Activated CD8-positive, alpha-beta T cell treated with anti-CD3 and anti-CD28 coated beads, Interleukin-2, amount 10 ng/mL, durations not matched to agents 7 days and 5 days (primary cell): ENCODE measurements at regions not wholly inside any gene's neighbourhood (a gene's known extent, or its start where the extent isn't known, plus 50 kb on each side); places are given as distances from the start of the nearest gene placed in this dataset.

Source experiments
- ATAC-seq: fragments of 150-1000 bp; cut with Tn5 transposase; one replicate; pipeline ENCODE4 v1.10.0; 2021; ENCODE audit warnings: moderate library complexity
- CTCF ChIA-PET: fragments of 350-600 bp; sonication (Branson Sonifier 250); formaldehyde crosslinking; loops from one replicate; lab custom pipeline; 2021; ENCODE audit warnings: antibody characterized with exemption; lab: Charles Lee
- POLR2A ChIA-PET: fragments of 350-600 bp; sonication (Branson Sonifier 250); formaldehyde crosslinking; loops from one replicate; lab custom pipeline; 2021; ENCODE audit warnings: antibody characterized with exemption; lab: Charles Lee
- DNase-seq: peaks from one replicate; pipeline ENCODE4 v3.0.0-alpha.2; 2020
- H3K27ac Mint-ChIP-seq: one replicate; pipeline ENCODE4 v1.8.0; 2021; ENCODE audit warnings: mild to moderate bottlenecking, mixed read lengths
- H3K27me3 Mint-ChIP-seq: one replicate; pipeline ENCODE4 v1.8.0; 2021; ENCODE audit warnings: low read depth, mixed read lengths
- H3K36me3 Mint-ChIP-seq: one replicate; pipeline ENCODE4 v1.8.0; 2021; ENCODE audit warnings: low read depth, mixed read lengths
- H3K4me1 Mint-ChIP-seq: one replicate; pipeline ENCODE4 v1.8.0; 2021; ENCODE audit warnings: low read depth, mixed read lengths
- H3K4me3 Mint-ChIP-seq: one replicate; pipeline ENCODE4 v1.8.0; 2021; ENCODE audit warnings: mild to moderate bottlenecking, mixed read lengths
- H3K9me3 Mint-ChIP-seq: one replicate; pipeline ENCODE4 v1.8.0; 2022; ENCODE audit warnings: mixed read lengths; ENCODE audit not compliant: insufficient read depth

DNA sequence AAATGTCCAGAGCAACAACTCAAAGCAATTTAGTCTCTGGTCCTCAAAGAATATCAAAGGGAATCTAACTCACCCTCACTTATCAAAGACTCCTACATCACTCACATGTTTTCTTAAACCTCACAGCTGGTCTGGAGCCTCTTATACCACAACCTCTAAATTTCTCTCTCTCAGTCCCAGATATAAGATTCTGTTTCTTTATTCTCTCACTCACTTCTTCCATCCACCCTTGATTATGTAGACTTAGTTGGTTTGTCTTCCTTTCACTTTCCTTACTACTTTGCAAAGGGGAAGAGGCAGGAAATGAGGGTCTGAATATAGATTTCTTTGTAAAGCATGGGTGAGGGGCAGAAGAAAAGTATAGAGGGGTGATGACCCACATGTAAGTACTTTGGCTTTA is 75.4 kb upstream of the STARD4 start:
- H3K9me3 Mint-ChIP-seq = no peaks in the 10 kb centered on the region
- H3K27ac Mint-ChIP-seq = no peak overlapping the region
- ATAC-seq (no peak), DNase-seq (no peak)
- H3K4me3 Mint-ChIP-seq = no peak overlapping the region
- CTCF ChIA-PET = interaction anchor here (1.8 to 2.4 kb wide), 2 partner anchors 11 to 56 kb away, joined by 5 read pairs; no protein-coding TSS in a partner anchor
- H3K4me1 Mint-ChIP-seq = peaks cover 10% of the 10 kb centered on the region
- POLR2A ChIA-PET = no interaction called here
- H3K27me3 Mint-ChIP-seq = peaks cover 4% of the 10 kb centered on the region
- no peaks in the 10 kb centered on the region for H3K36me3 Mint-ChIP-seq

DNA sequence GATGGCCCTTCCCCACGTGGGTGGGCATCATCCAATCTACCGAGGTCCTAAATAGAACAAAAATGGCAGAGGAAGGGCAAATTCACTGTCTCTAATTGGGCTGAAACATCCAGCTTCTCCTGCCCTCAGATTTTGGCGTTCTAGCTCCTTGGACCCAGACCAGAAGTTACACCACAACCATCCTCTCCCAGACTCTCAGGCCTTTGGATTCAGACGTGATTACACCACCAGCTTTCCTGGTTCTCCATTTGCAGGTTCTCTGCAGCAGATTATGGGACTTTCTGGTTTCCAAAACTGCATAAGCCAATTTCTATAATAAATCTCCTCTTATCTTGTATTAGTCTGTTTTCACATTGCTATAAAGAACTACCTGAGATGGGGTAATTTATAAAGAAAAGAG is 73.6 kb upstream of the STARD4 start:
- CTCF ChIA-PET = interaction anchor here (1.2 kb wide), 1 partner anchor 54 kb away, joined by 5 read pairs; no protein-coding TSS in a partner anchor
- H3K27ac Mint-ChIP-seq = no peak overlapping the region

DNA sequence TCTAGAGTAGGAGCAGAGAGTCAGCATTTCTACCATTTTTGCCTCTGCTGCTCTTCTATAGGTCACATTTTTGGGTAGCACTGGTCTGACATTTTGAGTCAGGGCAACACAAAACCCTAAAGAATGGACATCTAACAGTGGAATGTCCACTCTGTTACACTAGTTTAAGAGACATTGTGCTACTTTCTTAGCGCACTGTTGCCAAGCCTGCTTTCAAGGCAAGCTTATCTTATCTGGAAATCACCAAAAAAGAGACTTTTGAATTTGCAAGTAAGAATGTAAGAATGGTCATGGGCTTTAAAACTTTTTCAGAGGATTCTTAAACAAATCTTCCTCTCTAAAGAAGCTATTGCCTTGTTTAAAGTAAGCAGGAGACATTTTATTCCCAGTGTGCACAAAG is 73.0 kb upstream of the STARD4 start:
- H3K36me3 Mint-ChIP-seq = no peaks in the 10 kb centered on the region
- DNase-seq (no peak), ATAC-seq (no peak)
- H3K4me1 Mint-ChIP-seq = peaks cover 10% of the 10 kb centered on the region
- H3K9me3 Mint-ChIP-seq = no peaks in the 10 kb centered on the region
- POLR2A ChIA-PET = no interaction called here
- H3K4me3 Mint-ChIP-seq = no peak overlapping the region
- H3K27me3 Mint-ChIP-seq = peaks cover 4% of the 10 kb centered on the region
- CTCF ChIA-PET = interaction anchor here (0.8 to 1.2 kb wide), 3 partner anchors 33 to 576 kb away, joined by 3 to 5 read pairs (median 3); no protein-coding TSS in a partner anchor
- H3K27ac Mint-ChIP-seq = no peak overlapping the region

More for the DNA sequence above, 73.6 kb upstream of the STARD4 start:
- no peaks in the 10 kb centered on the region for H3K36me3 Mint-ChIP-seq
- H3K4me3 Mint-ChIP-seq = no peak overlapping the region
- POLR2A ChIA-PET = no interaction called here
- DNase-seq = no peak
- peaks cover 4% of the 10 kb centered on the region for H3K27me3 Mint-ChIP-seq
- peaks cover 10% of the 10 kb centered on the region for H3K4me1 Mint-ChIP-seq
- no peaks in the 10 kb centered on the region for H3K9me3 Mint-ChIP-seq
- ATAC-seq = no peak

DNA sequence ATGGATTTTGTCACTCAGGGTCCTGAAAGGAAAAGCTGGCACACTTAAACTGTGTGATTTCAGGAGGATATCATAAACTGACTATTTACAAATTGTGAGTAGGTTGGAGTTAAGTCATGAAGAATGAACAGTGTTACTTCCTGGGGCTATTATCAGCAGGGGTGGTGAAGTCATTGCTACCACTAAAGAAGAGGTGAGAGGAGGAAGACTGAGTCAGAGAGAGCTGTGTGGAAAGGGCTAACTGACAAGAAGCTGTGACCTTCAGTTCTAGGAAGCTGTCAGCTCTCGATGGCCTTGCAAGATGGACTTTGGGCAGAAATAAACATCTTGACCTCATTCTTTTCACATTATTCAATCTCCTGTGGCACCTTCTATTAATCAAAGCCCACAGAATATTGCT is 72.3 kb upstream of the STARD4 start:
- H3K9me3 Mint-ChIP-seq = no peaks in the 10 kb centered on the region
- no peak overlapping the region for H3K27ac Mint-ChIP-seq
- no peak for ATAC-seq
- H3K27me3 Mint-ChIP-seq = peaks cover 1% of the 10 kb centered on the region
- no peaks in the 10 kb centered on the region for H3K36me3 Mint-ChIP-seq
- H3K4me3 Mint-ChIP-seq = no peak overlapping the region
- no peak for DNase-seq
- ChIA-PET POLR2A (interaction anchor here (0.7 kb wide), 1 partner anchor 36 kb away, joined by 4 read pairs; no protein-coding TSS in a partner anchor), CTCF (interaction anchor here (0.8 to 1.0 kb wide), 2 partner anchors 32 to 577 kb away, joined by 3 read pairs; no protein-coding TSS in a partner anchor)
- peaks cover 10% of the 10 kb centered on the region for H3K4me1 Mint-ChIP-seq

DNA sequence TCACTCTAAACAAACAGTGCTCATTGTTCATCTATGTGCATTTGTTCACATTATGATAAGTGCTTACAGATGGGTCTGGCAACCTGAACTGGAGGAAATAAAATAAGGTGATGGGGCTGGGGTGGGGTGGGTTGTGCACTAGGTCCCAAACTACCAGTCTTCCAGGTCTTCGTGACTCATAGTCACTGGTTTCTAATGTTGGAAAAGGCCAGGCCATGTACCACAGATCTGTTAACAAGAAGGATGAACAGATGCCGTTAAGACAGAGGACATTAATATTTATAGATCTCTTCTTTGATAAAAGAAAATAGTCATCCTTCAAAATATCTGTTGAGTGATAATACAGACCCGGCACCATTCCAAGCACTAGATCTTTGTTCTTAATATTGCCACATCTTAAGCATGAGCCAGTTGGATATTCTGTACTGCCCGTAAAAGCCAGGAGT is 71.4 kb upstream of the STARD4 start:
- Mint-ChIP-seq H3K27me3 (no peaks in the 10 kb centered on the region), H3K36me3 (no peaks in the 10 kb centered on the region), H3K27ac (no peak overlapping the region), H3K4me1 (peaks cover 10% of the 10 kb centered on the region), H3K4me3 (no peak overlapping the region), H3K9me3 (no peaks in the 10 kb centered on the region)
- ATAC-seq = no peak
- DNase-seq = no peak
- CTCF ChIA-PET = no interaction called here
- POLR2A ChIA-PET = no interaction called here

DNA sequence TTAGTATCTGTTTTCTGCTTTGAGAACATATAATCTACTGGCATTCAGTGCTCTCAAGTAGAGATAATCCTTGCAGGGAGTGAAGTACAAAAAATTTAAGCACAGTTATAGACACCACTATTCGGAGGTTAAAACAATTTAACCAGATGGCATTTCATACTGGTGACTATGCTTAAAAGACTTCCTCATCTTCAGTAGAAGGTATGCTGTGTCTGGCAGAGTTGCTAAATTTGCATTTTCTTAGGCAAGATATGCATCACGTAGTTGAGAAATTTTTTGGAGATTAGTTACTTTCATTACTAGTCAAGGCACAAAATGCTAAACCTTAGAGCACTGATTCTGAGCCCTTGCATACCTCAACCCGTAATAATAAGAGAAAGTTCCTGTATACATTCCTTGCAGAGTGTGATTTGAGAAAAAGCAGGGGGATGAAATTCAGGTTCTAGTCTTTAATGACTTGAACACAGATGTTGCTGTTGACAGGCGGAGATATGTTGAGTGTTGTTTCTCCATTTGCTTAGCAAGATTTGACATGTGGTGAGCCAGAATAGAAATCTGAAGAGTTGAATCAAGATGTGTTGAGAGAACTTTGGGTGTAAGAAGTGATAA is 70.8 kb upstream of the STARD4 start:
- Mint-ChIP-seq H3K27ac (no peak overlapping the region), H3K27me3 (no peaks in the 10 kb centered on the region), H3K4me3 (no peak overlapping the region), H3K9me3 (no peaks in the 10 kb centered on the region), H3K4me1 (peaks cover 10% of the 10 kb centered on the region), H3K36me3 (no peaks in the 10 kb centered on the region)
- POLR2A ChIA-PET = no interaction called here
- DNase-seq (no peak), ATAC-seq (no peak)
- CTCF ChIA-PET = no interaction called here

DNA sequence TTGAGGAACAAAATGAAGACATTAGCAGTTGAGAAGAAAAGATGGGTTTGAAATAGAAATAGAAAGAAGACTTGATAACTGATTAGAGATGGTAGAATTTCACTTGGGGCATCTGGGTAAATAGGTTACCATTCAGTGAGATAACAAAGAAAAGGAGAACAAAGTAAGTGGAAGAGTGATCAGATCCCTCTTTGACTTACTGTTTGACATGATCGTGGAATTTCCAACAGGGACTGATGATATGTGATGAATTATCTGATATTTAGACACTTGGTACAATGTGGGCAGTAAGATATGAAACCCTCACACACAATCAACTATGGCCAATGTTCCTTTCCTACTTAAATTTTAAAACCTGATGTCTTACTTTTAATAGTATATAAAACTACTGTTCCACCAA is 70.1 kb upstream of the STARD4 start:
- no peak overlapping the region for H3K4me3 Mint-ChIP-seq
- ChIA-PET POLR2A (no interaction called here), CTCF (no interaction called here)
- H3K27me3 Mint-ChIP-seq = no peaks in the 10 kb centered on the region
- ATAC-seq (no peak), DNase-seq (no peak)
- no peaks in the 10 kb centered on the region for H3K36me3 Mint-ChIP-seq
- H3K9me3 Mint-ChIP-seq = no peaks in the 10 kb centered on the region
- peaks cover 6% of the 10 kb centered on the region for H3K4me1 Mint-ChIP-seq
- H3K27ac Mint-ChIP-seq = no peak overlapping the region

DNA sequence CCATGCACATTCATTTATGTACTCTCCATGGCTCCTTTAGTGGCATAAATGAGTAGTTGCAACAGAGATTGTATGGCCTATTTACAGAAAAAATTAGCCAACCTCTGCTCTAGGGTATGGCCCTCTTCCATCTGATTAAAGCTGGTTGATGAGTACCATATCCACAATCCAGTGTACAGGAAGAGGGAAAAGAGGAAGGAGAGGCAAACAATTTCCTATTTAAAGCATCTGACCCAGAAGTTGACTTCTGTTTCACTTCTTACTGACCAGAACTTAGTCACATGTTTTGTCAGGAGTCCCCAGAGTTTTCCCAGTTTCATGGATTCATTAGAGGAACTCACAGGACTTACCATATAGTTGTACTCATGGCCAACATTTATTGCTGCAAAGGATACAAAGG is 68.6 kb upstream of the STARD4 start:
- Mint-ChIP-seq H3K4me3 (no peak overlapping the region), H3K36me3 (no peaks in the 10 kb centered on the region), H3K27me3 (no peaks in the 10 kb centered on the region), H3K27ac (no peak overlapping the region), H3K4me1 (peaks cover 4% of the 10 kb centered on the region), H3K9me3 (no peaks in the 10 kb centered on the region)
- ATAC-seq (no peak), DNase-seq (no peak)
- CTCF ChIA-PET = no interaction called here
- POLR2A ChIA-PET = no interaction called here

DNA sequence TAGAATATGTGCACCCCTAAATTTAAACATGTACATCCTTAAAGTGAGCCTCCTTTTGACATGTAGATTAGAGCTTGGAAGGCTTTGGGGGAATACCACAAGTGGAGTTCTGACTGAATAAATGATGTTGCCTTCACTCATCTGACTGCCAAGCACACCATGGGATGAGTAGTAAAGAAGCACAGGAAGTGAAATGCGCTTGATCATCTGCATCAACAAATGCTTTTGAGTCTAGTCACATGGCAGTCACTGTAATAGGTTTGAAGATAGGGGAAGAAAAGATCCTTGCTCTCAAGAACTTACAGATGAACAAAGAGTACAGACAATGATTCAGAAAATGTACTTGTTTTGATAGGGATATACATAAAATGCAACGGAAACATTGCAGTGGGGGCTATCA is 62.0 kb upstream of the STARD4 start:
- Mint-ChIP-seq H3K27ac (no peak overlapping the region), H3K36me3 (no peaks in the 10 kb centered on the region), H3K4me3 (no peak overlapping the region), H3K9me3 (no peaks in the 10 kb centered on the region), H3K4me1 (no peaks in the 10 kb centered on the region), H3K27me3 (no peaks in the 10 kb centered on the region)
- DNase-seq (no peak), ATAC-seq (no peak)
- POLR2A ChIA-PET = no interaction called here
- CTCF ChIA-PET = no interaction called here

DNA sequence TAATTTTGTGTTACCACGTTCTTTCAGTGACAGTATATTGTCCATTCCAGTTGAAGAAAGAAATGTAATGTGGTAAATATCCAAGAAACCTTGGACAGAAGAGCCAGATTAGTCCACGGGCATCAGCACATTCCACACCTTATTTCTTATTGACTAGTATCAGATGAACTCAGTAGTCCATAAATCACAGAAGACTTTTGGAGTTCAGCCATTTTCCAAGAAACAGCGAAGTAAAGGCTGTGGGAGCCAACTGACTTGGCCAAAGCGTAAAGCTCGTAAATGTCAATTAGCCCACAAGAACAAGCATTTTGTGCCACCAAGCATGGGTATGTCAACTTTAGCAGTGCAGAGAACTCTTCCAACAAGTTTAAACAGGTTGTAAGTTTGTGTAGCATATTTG is 60.2 kb upstream of the STARD4 start:
- Mint-ChIP-seq H3K27me3 (no peaks in the 10 kb centered on the region), H3K27ac (no peak overlapping the region), H3K4me3 (no peak overlapping the region), H3K9me3 (no peaks in the 10 kb centered on the region), H3K36me3 (no peaks in the 10 kb centered on the region), H3K4me1 (no peaks in the 10 kb centered on the region)
- ChIA-PET POLR2A (no interaction called here), CTCF (interaction anchor here (2.4 kb wide), 1 partner anchor 22 kb away, joined by 6 read pairs; no protein-coding TSS in a partner anchor)
- DNase-seq = no peak
- no peak for ATAC-seq

DNA sequence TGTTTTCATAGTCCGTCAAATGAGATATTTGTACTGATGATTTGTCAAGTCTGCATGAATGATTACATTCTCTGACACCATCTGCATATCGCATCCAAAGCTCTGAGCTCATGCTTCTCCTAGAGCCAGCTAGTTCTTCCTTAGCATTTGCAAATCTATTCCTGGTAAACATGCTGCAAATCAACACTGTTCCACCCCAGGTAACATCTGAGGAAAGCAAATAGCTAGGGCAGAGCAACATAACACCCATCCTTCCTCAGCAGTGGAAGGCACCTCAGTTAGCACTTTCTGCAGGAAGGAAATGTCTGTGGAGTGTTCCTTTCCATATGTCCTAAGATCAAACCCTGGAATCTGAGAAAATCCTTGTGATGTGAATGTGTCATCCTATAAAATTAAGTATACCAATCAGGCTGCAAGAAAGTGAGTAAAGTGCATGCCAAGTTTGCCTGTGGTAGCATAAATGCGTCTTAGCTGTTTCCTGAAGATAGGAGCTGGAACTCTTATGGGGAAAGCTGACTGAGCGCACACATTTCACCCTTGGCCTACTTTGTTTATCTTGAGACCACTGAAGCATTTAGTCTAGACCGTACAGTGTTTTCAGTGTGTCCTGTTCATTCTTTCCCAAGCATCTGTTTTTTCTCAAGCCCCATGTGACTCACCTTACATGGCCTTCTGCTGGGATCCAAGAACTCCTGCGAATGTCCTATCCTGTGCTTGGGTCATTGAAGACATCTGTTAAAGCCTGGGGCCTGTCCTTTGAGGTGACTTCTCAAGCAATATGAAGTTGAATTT is 50.9 kb upstream of the STARD4 start:
- H3K36me3 Mint-ChIP-seq = no peaks in the 10 kb centered on the region
- no peaks in the 10 kb centered on the region for H3K9me3 Mint-ChIP-seq
- no peak overlapping the region for H3K27ac Mint-ChIP-seq
- peaks cover 6% of the 10 kb centered on the region for H3K27me3 Mint-ChIP-seq
- no peaks in the 10 kb centered on the region for H3K4me1 Mint-ChIP-seq
- DNase-seq (no peak), ATAC-seq (no peak)
- no peak overlapping the region for H3K4me3 Mint-ChIP-seq
- ChIA-PET POLR2A (no interaction called here), CTCF (interaction anchor here (1.4 to 2.1 kb wide), 2 partner anchors 10 to 12 kb away, joined by 4 to 7 read pairs; no protein-coding TSS in a partner anchor)

DNA sequence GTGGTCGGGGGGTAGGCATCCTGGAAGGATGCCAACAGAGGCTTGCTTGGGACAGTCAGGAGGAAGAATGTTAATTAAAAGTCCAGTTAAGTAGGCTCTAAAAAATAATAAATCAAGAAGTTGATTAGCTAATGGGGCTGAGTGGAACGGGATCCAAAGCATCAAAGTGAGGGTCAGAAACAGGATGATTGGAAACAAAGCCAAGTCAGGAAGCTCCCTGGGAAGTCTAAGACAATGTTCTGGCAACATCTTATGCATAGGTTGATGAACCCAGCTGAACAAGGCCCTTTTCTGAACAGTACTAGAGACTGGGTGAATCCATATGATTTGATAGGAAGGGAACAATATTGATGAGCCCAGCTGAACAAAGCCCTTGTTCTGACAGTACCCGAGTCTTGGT is 50.2 kb upstream of the STARD4 start:
- Mint-ChIP-seq H3K27me3 (peaks cover 6% of the 10 kb centered on the region), H3K9me3 (no peaks in the 10 kb centered on the region)
- CTCF ChIA-PET = interaction anchor here (1.0 to 2.1 kb wide), 3 partner anchors 9 to 12 kb away, joined by 3 to 7 read pairs (median 4); no protein-coding TSS in a partner anchor

More for the DNA sequence above, 50.2 kb upstream of the STARD4 start:
- no peak for ATAC-seq
- POLR2A ChIA-PET = no interaction called here
- no peaks in the 10 kb centered on the region for H3K36me3 Mint-ChIP-seq
- H3K27ac Mint-ChIP-seq = no peak overlapping the region
- no peaks in the 10 kb centered on the region for H3K4me1 Mint-ChIP-seq
- DNase-seq = no peak
- no peak overlapping the region for H3K4me3 Mint-ChIP-seq
